ENCODE measurements at regions not wholly inside any gene's neighbourhood (a gene's known extent, or its start where the extent isn't known, plus 50 kb on each side); places are given as distances from the start of the nearest gene placed in this dataset.

- CTCF ChIA-PET (ENCODE audit: partially characterized antibody), result no interaction called here
- intact Hi-C loops (cut with micrococcal nuclease), result no loop called here
- H3K4me1 Mint-ChIP-seq, result no peaks in the 10 kb centered on the region
These were observed 729.4 kb upstream of the SGCG start for GRCh38 chr13:22451327-22451741.

GRCh38 chr13:22454586-22454985 lies 726.2 kb upstream of the SGCG start:
- Mint-ChIP-seq H3K4me3 (no peak overlapping the region), H3K9me3 (peaks cover 0 to 1% (median 0%) of the 10 kb centered on the region in 8 donors), H3K27me3 (no peaks in the 10 kb centered on the region), H3K4me1 (no peaks in the 10 kb centered on the region), H3K36me3 (no peaks in the 10 kb centered on the region), H3K27ac (no peak overlapping the region)
- Histone ChIP-seq H3K27me3 (ENCODE audit: insufficient read depth, low read length) (no peaks in the 10 kb centered on the region), H3K9me3 (ENCODE audit: control insufficient read depth in 1 of 2, low read length in 2 of 2) (no peaks in the 10 kb centered on the region), H3K36me3 (ENCODE audit: insufficient read depth, low read length) (no peaks in the 10 kb centered on the region), H3K27ac (ENCODE audit: low read depth, low read length) (no peak overlapping the region), H3K4me3 (ENCODE audit: low read length in 2 of 2) (no peak overlapping the region), H3K4me1 (ENCODE audit: insufficient read depth, low read length) (no peaks in the 10 kb centered on the region)
- CTCF ChIA-PET (ENCODE audit: partially characterized antibody), result no interaction called here
- intact Hi-C loops (cut with micrococcal nuclease), result no loop called here
- DNase-seq, result no peak
- POLR2A ChIA-PET (ENCODE audit: partially characterized antibody), result no interaction called here

More at GRCh38 chr13:22451327-22451741, 729.4 kb upstream of the SGCG start:
- no peaks in the 10 kb centered on the region for H3K9me3 ChIP-seq (ENCODE audit: control insufficient read depth in 1 of 2, low read length in 2 of 2)
- H3K27me3 ChIP-seq (ENCODE audit: insufficient read depth, low read length), result no peaks in the 10 kb centered on the region
- H3K4me3 ChIP-seq (ENCODE audit: low read length in 2 of 2), result no peak overlapping the region
- H3K27ac Mint-ChIP-seq, result no peak overlapping the region
- no peaks in the 10 kb centered on the region for H3K36me3 Mint-ChIP-seq
- no peaks in the 10 kb centered on the region for H3K4me1 ChIP-seq (ENCODE audit: insufficient read depth, low read length)
- peaks cover 0 to 1% (median 0%) of the 10 kb centered on the region in 8 donors for H3K9me3 Mint-ChIP-seq
- POLR2A ChIA-PET (ENCODE audit: partially characterized antibody), result no interaction called here
- H3K27ac ChIP-seq (ENCODE audit: low read depth, low read length), result no peak overlapping the region
- no peak for DNase-seq
- H3K4me3 Mint-ChIP-seq, result no peak overlapping the region
- no peaks in the 10 kb centered on the region for H3K27me3 Mint-ChIP-seq
- H3K36me3 ChIP-seq (ENCODE audit: insufficient read depth, low read length), result no peaks in the 10 kb centered on the region

GRCh38 chr13:22455036-22455435 lies 725.7 kb upstream of the SGCG start:
- CTCF ChIA-PET (ENCODE audit: partially characterized antibody), result no interaction called here
- H3K27me3 Mint-ChIP-seq, result no peaks in the 10 kb centered on the region
- no peaks in the 10 kb centered on the region for H3K36me3 Mint-ChIP-seq
- peaks cover 0 to 1% (median 0%) of the 10 kb centered on the region in 8 donors for H3K9me3 Mint-ChIP-seq
- no peaks in the 10 kb centered on the region for H3K4me1 Mint-ChIP-seq
- no peak for DNase-seq
- intact Hi-C loops (cut with micrococcal nuclease), result no loop called here
- H3K4me3 Mint-ChIP-seq, result no peak overlapping the region
- no peak overlapping the region for H3K27ac ChIP-seq (ENCODE audit: low read depth, low read length)
- no peaks in the 10 kb centered on the region for H3K9me3 ChIP-seq (ENCODE audit: control insufficient read depth in 1 of 2, low read length in 2 of 2)
- H3K4me1 ChIP-seq (ENCODE audit: insufficient read depth, low read length), result no peaks in the 10 kb centered on the region
- H3K27ac Mint-ChIP-seq, result no peak overlapping the region
- H3K4me3 ChIP-seq (ENCODE audit: low read length in 2 of 2), result no peak overlapping the region
- POLR2A ChIA-PET (ENCODE audit: partially characterized antibody), result no interaction called here
- H3K27me3 ChIP-seq (ENCODE audit: insufficient read depth, low read length), result no peaks in the 10 kb centered on the region
- no peaks in the 10 kb centered on the region for H3K36me3 ChIP-seq (ENCODE audit: insufficient read depth, low read length)

GRCh38 chr13:22461854-22462490 lies 718.8 kb upstream of the SGCG start:
- H3K27me3 ChIP-seq (ENCODE audit: insufficient read depth, low read length), result no peaks in the 10 kb centered on the region
- H3K9me3 Mint-ChIP-seq, result no peaks in the 10 kb centered on the region
- ChIA-PET CTCF (ENCODE audit: partially characterized antibody) (no interaction called here), POLR2A (ENCODE audit: partially characterized antibody) (no interaction called here)
- no peak overlapping the region for H3K4me3 Mint-ChIP-seq
- H3K36me3 Mint-ChIP-seq, result no peaks in the 10 kb centered on the region
- no peaks in the 10 kb centered on the region for H3K4me1 Mint-ChIP-seq
- H3K9me3 ChIP-seq (ENCODE audit: control insufficient read depth in 1 of 2, low read length in 2 of 2), result no peaks in the 10 kb centered on the region
- intact Hi-C loops (cut with micrococcal nuclease), result no loop called here
- no peak overlapping the region for H3K27ac ChIP-seq (ENCODE audit: low read depth, low read length)
- no peaks in the 10 kb centered on the region for H3K4me1 ChIP-seq (ENCODE audit: insufficient read depth, low read length)
- H3K27ac Mint-ChIP-seq, result no peak overlapping the region
- no peaks in the 10 kb centered on the region for H3K36me3 ChIP-seq (ENCODE audit: insufficient read depth, low read length)
- no peak for DNase-seq
- H3K27me3 Mint-ChIP-seq, result peaks cover 0 to 1% of the 10 kb centered on the region in 2 donors
- H3K4me3 ChIP-seq (ENCODE audit: low read length in 2 of 2), result no peak overlapping the region

GRCh38 chr13:22463089-22463488 lies 717.7 kb upstream of the SGCG start:
- Mint-ChIP-seq H3K36me3 (no peaks in the 10 kb centered on the region), H3K4me1 (no peaks in the 10 kb centered on the region), H3K27ac (no peak overlapping the region), H3K9me3 (no peaks in the 10 kb centered on the region), H3K4me3 (no peak overlapping the region), H3K27me3 (peaks cover 0 to 1% of the 10 kb centered on the region in 2 donors)
- intact Hi-C loops (cut with micrococcal nuclease), result no loop called here
- Histone ChIP-seq H3K27ac (ENCODE audit: low read depth, low read length) (no peak overlapping the region), H3K36me3 (ENCODE audit: insufficient read depth, low read length) (no peaks in the 10 kb centered on the region), H3K27me3 (ENCODE audit: insufficient read depth, low read length) (no peaks in the 10 kb centered on the region), H3K4me3 (ENCODE audit: low read length in 2 of 2) (no peak overlapping the region), H3K4me1 (ENCODE audit: insufficient read depth, low read length) (no peaks in the 10 kb centered on the region), H3K9me3 (ENCODE audit: control insufficient read depth in 1 of 2, low read length in 2 of 2) (no peaks in the 10 kb centered on the region)
- POLR2A ChIA-PET (ENCODE audit: partially characterized antibody), result no interaction called here
- no peak for DNase-seq
- CTCF ChIA-PET (ENCODE audit: partially characterized antibody), result no interaction called here

GRCh38 chr13:22468045-22468444 lies 712.7 kb upstream of the SGCG start:
- intact Hi-C loops (cut with micrococcal nuclease), result no loop called here
- Histone ChIP-seq H3K4me1 (ENCODE audit: insufficient read depth, low read length) (no peaks in the 10 kb centered on the region), H3K9me3 (ENCODE audit: control insufficient read depth in 1 of 2, low read length in 2 of 2) (no peaks in the 10 kb centered on the region), H3K27me3 (ENCODE audit: insufficient read depth, low read length) (no peaks in the 10 kb centered on the region), H3K4me3 (ENCODE audit: low read length in 2 of 2) (no peak overlapping the region), H3K36me3 (ENCODE audit: insufficient read depth, low read length) (no peaks in the 10 kb centered on the region), H3K27ac (ENCODE audit: low read depth, low read length) (no peak overlapping the region)
- Mint-ChIP-seq H3K27me3 (peaks cover 0 to 1% of the 10 kb centered on the region in 2 donors), H3K4me1 (no peaks in the 10 kb centered on the region), H3K36me3 (no peaks in the 10 kb centered on the region), H3K27ac (no peak overlapping the region), H3K4me3 (no peak overlapping the region), H3K9me3 (peaks cover 0 to 2% (median 0%) of the 10 kb centered on the region in 8 donors)
- DNase-seq, result no peak
- ChIA-PET POLR2A (ENCODE audit: partially characterized antibody) (no interaction called here), CTCF (ENCODE audit: partially characterized antibody) (no interaction called here)

GRCh38 chr13:22468824-22469223 lies 712.0 kb upstream of the SGCG start:
- no peaks in the 10 kb centered on the region for H3K4me1 Mint-ChIP-seq
- intact Hi-C loops (cut with micrococcal nuclease), result no loop called here
- Histone ChIP-seq H3K4me1 (ENCODE audit: insufficient read depth, low read length) (no peaks in the 10 kb centered on the region), H3K36me3 (ENCODE audit: insufficient read depth, low read length) (no peaks in the 10 kb centered on the region), H3K4me3 (ENCODE audit: low read length in 2 of 2) (no peak overlapping the region), H3K9me3 (ENCODE audit: control insufficient read depth in 1 of 2, low read length in 2 of 2) (no peaks in the 10 kb centered on the region), H3K27ac (ENCODE audit: low read depth, low read length) (no peak overlapping the region), H3K27me3 (ENCODE audit: insufficient read depth, low read length) (no peaks in the 10 kb centered on the region)
- H3K9me3 Mint-ChIP-seq, result peaks cover 0 to 2% (median 0%) of the 10 kb centered on the region in 8 donors
- H3K4me3 Mint-ChIP-seq, result no peak overlapping the region
- DNase-seq, result no peak
- ChIA-PET POLR2A (ENCODE audit: partially characterized antibody) (no interaction called here), CTCF (ENCODE audit: partially characterized antibody) (no interaction called here)
- peaks cover 0 to 1% of the 10 kb centered on the region in 2 donors for H3K27me3 Mint-ChIP-seq
- no peak overlapping the region for H3K27ac Mint-ChIP-seq
- H3K36me3 Mint-ChIP-seq, result no peaks in the 10 kb centered on the region

- POLR2A ChIA-PET (ENCODE audit: partially characterized antibody), result no interaction called here
- intact Hi-C loops (cut with micrococcal nuclease), result no loop called here
- CTCF ChIA-PET (ENCODE audit: partially characterized antibody), result no interaction called here
- Histone ChIP-seq H3K27me3 (ENCODE audit: insufficient read depth, low read length) (no peaks in the 10 kb centered on the region), H3K36me3 (ENCODE audit: insufficient read depth, low read length) (no peaks in the 10 kb centered on the region), H3K4me3 (ENCODE audit: low read length in 2 of 2) (no peak overlapping the region), H3K4me1 (ENCODE audit: insufficient read depth, low read length) (no peaks in the 10 kb centered on the region), H3K9me3 (ENCODE audit: control insufficient read depth in 1 of 2, low read length in 2 of 2) (no peaks in the 10 kb centered on the region), H3K27ac (ENCODE audit: low read depth, low read length) (no peak overlapping the region)
- Mint-ChIP-seq H3K4me3 (no peak overlapping the region), H3K4me1 (no peaks in the 10 kb centered on the region), H3K9me3 (peaks cover 0 to 2% (median 0%) of the 10 kb centered on the region in 8 donors), H3K27me3 (peaks cover 0 to 1% of the 10 kb centered on the region in 2 donors), H3K36me3 (no peaks in the 10 kb centered on the region), H3K27ac (no peak overlapping the region)
- no peak for DNase-seq
These were observed 711.3 kb upstream of the SGCG start for GRCh38 chr13:22469452-22469851.

Measured in CD4-positive, alpha-beta memory T cell (primary cell).